HG03460 (cell line): ENCODE measurements at regions not wholly inside any gene's neighbourhood (a gene's known extent, or its start where the extent isn't known, plus 50 kb on each side); places are given as distances from the start of the nearest gene placed in this dataset.
A peak's percentile ranks its signal among the peaks of the same experiment; 100 is the strongest.
"Not testable (repeated sequence)": the region's sequence is repeated elsewhere in the genome, so short reads cannot be mapped to it uniquely, and the experiment has no call there.

Experiments
- ATAC-seq: cut with Tn5 transposase; IDR thresholded peaks from one replicate; pipeline ENCODE4 v1.9.1; 2021; ENCODE audit not compliant: unreplicated experiment

- no peak for ATAC-seq
Observed at GRCh38 chr14:86357119-86357518, 827.2 kb downstream of the FLRT2 start.

DNA sequence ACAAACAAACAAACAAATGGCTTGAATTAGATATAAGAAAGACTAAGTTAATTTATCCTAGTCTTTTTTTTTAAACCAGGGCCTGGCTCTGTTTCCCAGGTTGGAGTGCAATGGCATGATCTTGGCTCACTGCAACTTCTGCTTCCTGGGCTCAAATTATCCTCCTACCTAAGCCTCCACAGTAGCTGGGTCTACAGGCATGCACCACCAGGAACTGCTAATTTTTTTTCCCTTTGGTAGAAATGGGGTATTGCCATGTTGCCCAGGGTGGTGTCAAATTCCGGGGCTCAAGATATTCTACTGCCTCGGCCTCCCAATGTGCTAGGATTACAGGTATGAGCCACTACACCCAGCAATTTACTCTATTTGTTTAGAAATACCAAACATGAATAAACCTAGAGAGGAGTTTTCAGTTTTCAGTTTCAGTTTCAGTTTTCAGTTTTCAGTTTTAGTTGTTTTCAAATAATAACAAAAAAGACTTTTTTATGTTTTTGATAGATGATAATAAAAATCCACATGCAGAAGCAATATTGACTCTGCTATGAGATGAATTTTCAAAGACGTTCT lies 817.0 kb downstream of the FLRT2 start:
- ATAC-seq: no peak

GRCh38 chr14:86334355-86334754 lies 804.4 kb downstream of the FLRT2 start:
- no peak for ATAC-seq

GRCh38 chr14:86333493-86333892 lies 803.5 kb downstream of the FLRT2 start:
- no peak for ATAC-seq

- no peak for ATAC-seq
Observed at GRCh38 chr14:86331341-86331740, 801.4 kb downstream of the FLRT2 start.

DNA sequence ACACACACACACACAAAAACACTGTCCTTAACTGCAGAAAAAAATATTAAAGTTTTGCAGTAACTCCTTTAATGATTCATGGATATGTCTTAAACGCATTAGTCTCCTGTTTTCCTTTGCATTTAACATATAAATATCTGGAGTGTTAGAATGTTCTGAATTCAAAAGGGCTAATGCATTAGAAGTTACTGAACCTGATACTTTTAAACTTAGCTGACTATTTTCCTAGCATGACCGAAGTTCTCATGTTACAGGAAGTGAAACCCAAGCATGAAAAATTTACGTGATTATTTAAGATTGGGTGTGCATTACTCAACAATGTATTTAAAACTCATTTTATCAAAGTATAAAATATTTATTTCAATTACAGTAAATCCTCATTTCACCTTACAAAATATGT lies 791.2 kb downstream of the FLRT2 start:
- no peak for ATAC-seq

DNA sequence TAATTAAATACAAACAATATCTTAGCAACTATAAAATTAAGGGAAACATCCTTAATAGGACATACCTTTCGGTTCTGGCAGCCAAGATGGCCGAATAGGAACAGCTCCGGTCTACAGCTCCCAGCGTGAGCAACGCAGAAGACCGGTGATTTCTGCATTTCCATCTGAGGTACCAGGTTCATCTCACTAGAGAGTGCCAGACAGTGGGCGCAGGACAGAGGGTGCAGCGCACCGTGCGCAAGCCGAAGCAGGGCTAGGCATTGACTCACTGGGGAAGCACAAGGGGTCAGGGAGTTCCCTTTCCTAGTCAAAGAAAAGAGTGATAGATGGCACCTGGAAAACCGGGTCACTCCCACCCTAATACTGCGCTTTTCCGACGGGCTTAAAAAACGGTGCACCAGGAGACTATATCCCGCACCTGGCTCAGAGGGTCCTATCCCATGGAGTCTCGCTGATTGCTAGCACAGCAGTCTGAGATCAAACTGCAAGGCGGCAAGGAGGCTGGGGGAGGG lies 782.3 kb downstream of the FLRT2 start:
- ATAC-seq: not testable (repeated sequence)

GRCh38 chr14:86311151-86311550 lies 781.2 kb downstream of the FLRT2 start:
- ATAC-seq: no peak

DNA sequence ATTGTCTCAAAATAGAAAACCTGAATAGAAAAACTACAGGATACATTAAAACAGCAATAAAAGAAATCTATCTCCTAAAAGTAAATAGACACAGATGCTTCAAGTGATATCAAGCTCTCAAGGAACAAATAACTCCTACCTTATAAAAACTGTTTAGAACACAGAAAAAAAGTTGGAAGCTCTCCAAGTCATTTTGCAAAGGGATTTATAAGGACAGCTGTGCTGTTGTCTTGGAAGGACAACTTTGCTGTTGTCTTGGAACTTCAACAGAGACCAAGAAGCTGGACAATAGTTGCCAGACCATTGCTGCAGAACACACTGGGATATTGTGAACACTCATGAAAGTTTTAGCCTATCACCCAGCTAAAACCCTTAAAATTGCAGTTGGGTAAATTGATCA lies 780.7 kb downstream of the FLRT2 start:
- ATAC-seq: no peak

DNA sequence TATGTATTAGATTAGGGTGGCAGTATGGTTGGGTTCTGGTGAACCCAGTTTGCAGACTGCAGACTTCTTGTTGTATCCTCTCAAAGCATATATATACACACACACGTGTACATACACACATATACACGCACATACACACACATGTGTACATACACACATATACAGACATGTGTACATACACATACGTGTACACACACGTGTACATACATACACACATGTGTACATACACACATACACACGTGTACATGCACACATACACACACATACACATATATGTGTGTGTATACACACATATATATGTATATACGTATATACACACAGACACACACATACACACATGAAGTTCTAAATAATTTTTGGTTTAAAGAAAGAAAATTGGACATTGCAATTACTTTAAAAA lies 780.2 kb downstream of the FLRT2 start:
- no peak for ATAC-seq

GRCh38 chr14:86305058-86305457 lies 775.1 kb downstream of the FLRT2 start:
- no peak for ATAC-seq

DNA sequence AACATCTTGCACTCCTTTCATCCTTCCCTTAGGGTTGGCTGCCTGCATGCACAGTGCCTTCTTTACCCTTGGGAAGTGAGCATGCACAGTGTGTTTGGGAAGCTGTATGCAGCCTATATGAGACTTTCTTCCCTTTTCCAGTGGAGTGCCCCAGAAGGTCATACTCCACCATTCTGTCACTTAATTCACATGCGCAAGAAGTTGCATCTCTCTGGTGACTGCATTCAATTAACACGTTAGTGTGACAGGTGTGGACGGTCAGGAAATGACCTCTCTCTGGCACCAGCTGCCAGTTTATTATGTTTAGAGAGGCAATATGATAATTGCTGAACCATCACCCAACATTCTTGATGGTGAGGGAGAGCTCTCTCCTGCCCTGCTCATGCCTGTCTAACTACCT lies 770.0 kb downstream of the FLRT2 start:
- no peak for ATAC-seq

GRCh38 chr14:86296173-86296572 lies 766.2 kb downstream of the FLRT2 start:
- no peak for ATAC-seq

DNA sequence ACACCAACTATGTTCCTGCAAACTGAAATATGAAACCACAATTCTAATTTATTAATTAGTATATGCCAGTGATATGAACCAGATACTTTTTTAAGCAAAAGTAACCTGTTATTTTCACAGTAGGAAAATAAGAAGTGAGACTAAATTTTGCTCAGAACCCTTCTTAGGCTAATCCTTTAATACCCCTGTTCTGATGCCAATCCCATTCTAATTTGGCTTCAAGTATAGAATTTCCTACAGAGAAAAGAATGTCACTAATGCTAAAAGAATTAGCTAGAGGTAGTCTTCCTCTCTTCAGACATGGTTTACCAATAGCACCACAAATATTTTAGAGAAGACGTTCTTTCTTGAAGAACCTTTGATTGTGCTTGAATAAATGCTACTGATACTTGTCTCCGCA lies 758.4 kb downstream of the FLRT2 start:
- ATAC-seq: no peak

GRCh38 chr14:86279405-86279804 lies 749.5 kb downstream of the FLRT2 start:
- ATAC-seq: no peak

GRCh38 chr14:86257973-86258372 lies 728.0 kb downstream of the FLRT2 start:
- ATAC-seq: no peak

DNA sequence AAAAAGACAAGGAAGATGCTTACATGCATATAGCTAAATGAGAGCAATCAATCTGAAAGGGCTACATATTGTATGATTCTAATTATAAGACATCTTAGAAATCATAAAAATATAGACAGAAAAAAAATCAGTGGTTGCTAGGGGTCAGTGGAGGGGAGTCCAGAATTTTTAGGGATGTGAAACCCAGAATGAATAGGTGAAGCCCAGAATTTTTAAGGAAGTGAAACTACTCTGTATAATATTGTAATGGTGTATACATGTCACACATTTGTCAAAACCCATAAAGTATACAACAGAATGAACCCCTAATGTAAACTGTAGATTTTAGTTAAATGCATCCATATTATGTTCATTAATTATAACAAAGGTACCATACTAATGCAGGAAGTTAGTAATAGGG lies 713.2 kb downstream of the FLRT2 start:
- ATAC-seq: peak; percentile 68

GRCh38 chr14:86237733-86238132 lies 707.8 kb downstream of the FLRT2 start:
- ATAC-seq: no peak

- no peak for ATAC-seq
Observed at GRCh38 chr14:86221755-86222154, 691.8 kb downstream of the FLRT2 start.

DNA sequence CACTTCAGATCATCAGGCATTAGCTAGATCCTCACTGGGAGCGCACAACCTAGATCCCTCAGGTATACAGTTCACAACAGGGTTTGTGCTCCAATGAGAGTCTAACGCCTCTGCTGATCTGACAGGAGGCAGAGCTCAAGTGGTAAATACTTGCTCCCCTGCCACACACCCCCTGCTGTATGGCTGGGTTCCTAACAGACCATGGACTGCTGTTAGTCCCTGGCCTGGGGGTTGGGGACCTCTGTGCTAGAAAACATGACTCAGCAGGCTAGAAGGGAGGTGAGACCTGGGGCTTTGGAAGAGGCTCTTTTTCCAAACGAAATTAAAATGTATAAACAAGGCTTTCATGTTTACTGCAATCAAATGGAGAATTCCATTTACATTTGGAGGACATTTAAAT lies 691.1 kb downstream of the FLRT2 start:
- no peak for ATAC-seq

- no peak for ATAC-seq
Observed at GRCh38 chr14:86217523-86217922, 687.6 kb downstream of the FLRT2 start.

DNA sequence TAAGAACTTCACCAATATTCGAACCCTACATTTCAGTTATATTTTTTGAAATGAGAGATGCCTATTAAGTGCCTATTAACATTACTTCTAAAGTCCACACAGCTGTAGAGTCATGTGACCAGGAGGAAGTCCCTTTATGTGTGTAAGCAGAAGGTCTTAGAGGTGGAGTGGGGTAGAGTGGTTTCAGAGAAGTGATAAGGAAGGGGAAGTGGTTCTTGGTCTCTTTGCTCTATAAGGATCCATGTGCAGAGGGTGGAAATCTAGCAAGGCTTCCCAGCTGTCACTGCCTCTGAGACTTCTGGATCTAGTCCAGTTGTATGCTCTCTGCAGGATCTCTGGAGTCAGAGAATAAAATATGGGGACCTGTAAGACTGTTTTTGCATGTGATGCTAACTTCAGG lies 673.9 kb downstream of the FLRT2 start:
- ATAC-seq: no peak

DNA sequence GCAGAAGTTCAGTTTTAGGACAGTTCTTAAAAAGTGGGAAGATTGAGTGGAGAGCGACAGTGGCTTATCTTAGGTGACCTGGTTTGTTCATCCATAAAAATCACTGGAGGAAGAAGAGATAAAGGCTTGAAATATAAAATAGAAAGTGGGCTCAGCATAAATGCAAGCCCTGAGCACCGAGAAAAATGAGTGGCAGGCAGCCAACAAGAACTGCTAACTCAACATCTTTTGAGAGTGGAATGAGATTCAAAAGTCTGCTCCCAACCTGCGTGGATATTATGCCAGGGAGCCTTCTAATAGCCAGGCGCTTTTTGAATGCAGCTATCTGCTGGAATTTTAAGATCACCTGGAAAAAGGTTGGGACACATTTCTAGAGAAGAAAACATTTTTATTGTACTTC lies 666.5 kb downstream of the FLRT2 start:
- no peak for ATAC-seq
